Activated CD4-positive, CD25-positive, alpha-beta regulatory T cell (primary cell): ENCODE measurements at regions not wholly inside any gene's neighbourhood (a gene's known extent, or its start where the extent isn't known, plus 50 kb on each side); places are given as distances from the start of the nearest gene placed in this dataset.
"Not testable (repeated sequence)": the region's sequence is repeated elsewhere in the genome, so short reads cannot be mapped to it uniquely, and the experiment has no call there.

ENCODE experiments used
- DNase-seq, 4 experiments: peaks; one replicate each; lab custom pipeline; 2025; lab: John Stamatoyannopoulos, UW

- no peak for DNase-seq
Observed at GRCh38 chr7:42685911-42686310, 226.0 kb downstream of the C7orf25 start.

GRCh38 chr7:42677751-42678699, 233.8 kb downstream of the C7orf25 start:
- DNase-seq, result no peak

DNA sequence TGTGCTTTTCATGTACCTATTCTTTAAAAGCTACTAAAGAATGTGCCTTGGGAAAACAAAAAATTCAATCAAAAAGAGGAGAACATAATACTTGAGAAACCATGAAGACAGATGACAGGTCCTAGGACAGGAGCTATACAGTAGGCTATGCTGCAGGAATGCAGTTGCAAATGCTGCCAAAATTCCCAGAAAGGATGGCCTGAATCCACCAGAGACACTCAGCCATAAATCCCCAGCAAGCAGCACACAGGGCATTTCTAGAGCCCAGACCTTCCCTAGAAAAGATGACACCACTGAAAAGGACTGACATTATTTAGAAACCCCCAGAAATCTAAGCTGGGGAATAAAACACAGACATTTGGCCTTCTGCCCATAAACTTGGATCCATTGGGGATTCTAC, 237.3 kb downstream of the C7orf25 start:
- DNase-seq, result no peak

DNA sequence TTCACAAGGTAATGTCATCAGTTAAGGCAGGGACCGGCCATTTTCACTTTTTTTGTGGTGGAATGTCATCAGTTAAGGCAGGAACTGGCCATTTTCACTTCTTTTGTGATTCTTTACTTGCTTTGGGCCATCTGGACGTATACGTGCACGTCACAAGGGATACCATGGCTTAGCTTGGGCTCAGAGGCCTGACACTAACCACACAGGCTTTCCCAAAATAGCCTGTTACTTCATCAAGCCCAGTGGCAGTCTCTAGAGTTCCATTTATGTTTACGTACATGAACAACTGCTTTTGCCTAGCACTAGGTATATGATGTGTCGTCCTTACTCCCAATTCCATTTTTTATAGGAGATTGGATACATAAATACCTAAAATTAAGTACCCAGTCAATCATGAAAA, 237.9 kb downstream of the C7orf25 start:
- DNase-seq, result no peak

DNA sequence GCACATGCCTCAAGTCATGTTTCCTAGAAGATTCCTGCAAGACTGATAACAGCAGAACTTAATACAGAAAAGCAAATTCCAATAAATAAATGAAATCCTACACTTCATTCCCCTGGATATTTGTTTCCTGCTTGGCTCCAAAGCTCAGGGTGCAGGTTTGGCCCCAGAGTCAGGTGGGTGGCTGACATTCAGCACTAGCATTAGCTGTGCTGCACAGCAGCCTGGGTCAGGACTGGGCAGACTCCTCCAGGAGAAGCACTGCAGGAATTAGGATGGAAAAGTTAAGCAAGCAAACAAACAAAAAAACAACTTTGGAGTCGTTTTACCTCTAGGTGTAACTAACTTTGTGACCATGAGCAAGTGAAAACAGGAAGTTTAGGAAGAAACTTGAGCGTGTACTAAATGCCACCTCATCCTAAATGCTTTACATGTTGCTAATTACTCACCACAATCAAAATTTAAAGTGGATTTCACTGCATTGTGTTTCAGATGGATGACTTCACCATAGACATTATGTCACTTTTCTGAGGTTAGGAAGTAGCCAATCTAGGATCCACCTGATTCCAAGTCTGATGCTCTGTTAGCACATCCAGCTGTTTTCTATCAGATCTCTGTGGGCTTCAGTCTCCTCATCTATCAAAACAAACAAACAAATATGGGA, 239.4 kb downstream of the C7orf25 start:
- no peak for DNase-seq

GRCh38 chr7:42671627-42672026, 240.2 kb downstream of the C7orf25 start:
- no peak for DNase-seq

- no peak for DNase-seq
Observed at GRCh38 chr7:42666994-42667393, 244.9 kb downstream of the C7orf25 start.

- no peak for DNase-seq
Observed at GRCh38 chr7:42662862-42663261, 249.0 kb downstream of the C7orf25 start.

- DNase-seq, result no peak
Observed at GRCh38 chr7:42661312-42661711, 250.6 kb downstream of the C7orf25 start.

- DNase-seq, result no peak
Observed at GRCh38 chr7:42650701-42651100, 261.2 kb downstream of the C7orf25 start.

GRCh38 chr7:42650171-42650570, 261.7 kb downstream of the C7orf25 start:
- no peak for DNase-seq

DNA sequence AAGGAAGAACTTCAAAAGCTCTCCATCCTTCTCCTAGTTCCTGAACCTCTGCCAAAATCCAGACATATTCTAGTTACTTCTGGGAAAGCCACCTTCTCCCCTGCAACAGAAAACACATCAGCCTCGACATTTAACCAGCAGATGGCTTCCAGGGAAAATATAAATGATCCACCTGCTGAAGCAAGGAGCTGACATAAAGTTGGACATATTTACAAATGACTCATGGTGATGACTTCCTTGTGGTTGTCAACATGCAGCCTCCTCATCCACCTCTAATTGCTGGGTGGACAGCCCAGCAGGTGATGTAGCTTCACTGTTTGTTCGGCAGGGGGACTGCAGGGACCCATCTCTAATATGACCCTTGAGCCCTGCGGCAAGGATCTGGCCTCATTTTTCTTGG, 266.0 kb downstream of the C7orf25 start:
- no peak for DNase-seq

DNA sequence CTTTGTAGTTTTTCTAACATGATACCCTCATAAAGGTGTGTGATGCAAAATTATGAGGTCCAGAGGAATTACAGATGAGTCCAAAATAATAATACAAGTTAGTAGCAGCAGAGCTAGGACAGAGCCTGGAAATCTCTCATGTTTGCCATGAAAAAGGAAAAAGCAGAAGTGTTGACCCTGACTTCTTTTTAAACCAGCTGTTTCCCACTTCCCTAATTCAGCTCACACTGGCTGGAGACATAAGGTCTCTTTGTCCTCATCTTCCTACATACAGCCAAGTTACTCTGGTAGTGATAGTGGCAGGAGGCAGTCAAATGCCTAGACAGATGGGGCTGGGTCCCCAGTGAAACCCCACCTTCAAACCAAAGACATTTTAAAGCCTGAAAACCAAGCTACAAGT, 269.2 kb downstream of the C7orf25 start:
- no peak for DNase-seq

DNA sequence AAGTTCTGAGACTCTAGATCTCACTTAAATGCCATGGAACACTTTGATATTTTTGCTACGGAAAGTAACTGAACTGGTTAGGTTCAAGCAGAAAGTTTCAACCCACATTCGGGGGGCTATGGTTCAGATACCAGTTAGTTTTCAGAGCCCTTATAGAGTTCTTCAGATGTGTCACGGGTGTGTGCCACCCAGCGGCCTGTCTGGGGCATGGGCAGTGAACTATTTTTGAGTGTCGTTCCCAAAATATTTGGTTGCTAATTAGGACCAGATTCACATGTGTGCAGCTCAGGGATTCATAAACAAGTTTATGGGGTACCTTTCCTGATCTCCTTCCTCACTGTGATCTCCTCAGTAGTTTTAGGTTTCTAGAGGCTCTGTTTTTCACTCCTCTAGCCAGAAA, 271.9 kb downstream of the C7orf25 start:
- DNase-seq, result no peak

DNA sequence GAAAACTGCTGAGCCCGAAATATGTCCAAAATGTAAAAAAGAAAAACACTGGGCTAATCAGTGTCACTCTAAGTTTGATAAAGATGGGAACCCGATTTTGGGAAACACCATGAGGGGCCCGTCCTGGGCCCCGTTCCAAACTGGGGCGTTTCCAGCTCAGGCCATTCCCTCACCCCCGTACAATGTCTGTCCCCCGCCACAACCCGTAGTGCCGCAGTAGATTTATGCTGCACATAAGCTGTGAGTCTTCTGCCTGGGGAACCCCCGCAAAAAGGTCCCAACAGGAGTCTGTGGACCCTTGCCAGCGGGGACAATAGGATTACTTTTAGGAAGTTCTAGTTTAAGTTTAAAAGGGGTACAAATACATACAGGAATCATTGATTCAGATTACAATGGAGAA, 275.5 kb downstream of the C7orf25 start:
- DNase-seq, result not testable (repeated sequence)

GRCh38 chr7:42628054-42628453, 283.8 kb downstream of the C7orf25 start:
- DNase-seq, result no peak

DNA sequence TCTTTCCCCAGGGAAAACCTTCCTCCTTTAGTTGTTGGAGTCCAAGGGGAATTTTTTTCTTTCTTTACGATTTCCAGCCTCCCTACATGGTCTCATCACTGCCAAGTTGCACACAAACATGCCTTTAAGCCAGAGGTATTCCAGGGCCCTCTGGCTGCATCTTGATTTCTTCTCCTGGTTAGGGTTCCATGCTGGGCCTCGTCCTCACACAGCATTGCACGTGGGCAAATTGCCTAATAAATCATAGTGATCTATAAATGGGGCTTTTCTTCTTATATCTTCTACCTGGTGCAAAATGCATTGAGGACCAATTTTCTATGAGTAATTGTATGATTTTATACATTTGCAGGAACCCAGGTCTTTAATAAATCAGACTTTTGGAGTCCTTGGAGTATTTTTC, 284.2 kb downstream of the C7orf25 start:
- no peak for DNase-seq

DNA sequence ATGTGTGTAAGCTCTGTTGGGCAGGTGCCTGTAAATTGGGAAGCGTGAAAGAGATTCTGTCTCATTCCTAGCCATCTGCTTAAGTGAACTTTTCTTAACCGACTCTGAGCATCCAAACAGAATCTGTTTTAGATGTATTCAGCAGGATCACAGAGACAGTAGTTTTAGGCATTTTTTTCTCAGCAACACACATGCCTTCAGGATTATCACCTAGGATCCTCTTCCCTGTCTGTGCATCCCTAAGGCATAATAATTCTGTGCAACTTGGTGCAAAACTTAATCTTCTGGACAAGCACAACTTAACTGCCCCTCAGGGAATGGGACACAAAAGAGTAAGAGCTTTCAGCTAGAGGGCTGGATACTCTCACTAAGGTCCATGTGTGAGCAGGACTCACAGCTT, 284.8 kb downstream of the C7orf25 start:
- no peak for DNase-seq

GRCh38 chr7:42625421-42625820, 286.4 kb downstream of the C7orf25 start:
- DNase-seq, result no peak

GRCh38 chr7:42624471-42624870, 287.4 kb downstream of the C7orf25 start:
- no peak for DNase-seq

GRCh38 chr7:42621543-42622219, 290.2 kb downstream of the C7orf25 start:
- no peak for DNase-seq

GRCh38 chr7:42618651-42619360, 293.1 kb downstream of the C7orf25 start:
- DNase-seq, result no peak
